MCF 10A (cell line): ENCODE measurements at regions not wholly inside any gene's neighbourhood (a gene's known extent, or its start where the extent isn't known, plus 50 kb on each side); places are given as distances from the start of the nearest gene placed in this dataset.

ENCODE experiments used
- BruUV-seq: library from RNA; stranded (reverse); fragments of 400-500 nt; replicated peaks from 2 replicates; lab custom pipeline; 2021; lab: Mats Ljungman, UMichigan
- CTCF ChIA-PET: fragments of 300-600 bp; sonication (Branson Sonifier 250); formaldehyde crosslinking; extraction: SDS; loops from one replicate; lab custom pipeline; 2021; ENCODE audit warnings: antibody characterized with exemption, inconsistent platforms; lab: Yijun Ruan, JAX
- POLR2A ChIA-PET: fragments of 300-600, 350-650 bp; sonication (Branson Sonifier 250); formaldehyde crosslinking; extraction: SDS; loops from one replicate; lab custom pipeline; 2020; ENCODE audit warnings: antibody characterized with exemption, inconsistent platforms; lab: Yijun Ruan, JAX
- DNase-seq: peaks from one replicate; pipeline ENCODE4 v3.0.0-alpha.2; 2018; ENCODE audit not compliant: unreplicated experiment
- H3K27ac Mint-ChIP-seq: one replicate; pipeline ENCODE4 v1.8.0; 2022; ENCODE audit warnings: mild to moderate bottlenecking, low read depth, mixed read lengths; ENCODE audit not compliant: unreplicated experiment
- H3K27me3 Mint-ChIP-seq: one replicate; pipeline ENCODE4 v1.8.0; 2022; ENCODE audit warnings: mixed read lengths; ENCODE audit not compliant: insufficient read depth, unreplicated experiment
- H3K36me3 Mint-ChIP-seq: one replicate; pipeline ENCODE4 v1.8.0; 2022; ENCODE audit warnings: mild to moderate bottlenecking, moderate library complexity, mixed read lengths; ENCODE audit not compliant: insufficient read depth, unreplicated experiment
- H3K4me1 Mint-ChIP-seq: one replicate; pipeline ENCODE4 v1.8.0; 2022; ENCODE audit warnings: mixed read lengths; ENCODE audit not compliant: insufficient read depth, unreplicated experiment
- H3K4me3 Mint-ChIP-seq: one replicate; pipeline ENCODE4 v1.8.0; 2022; ENCODE audit warnings: mild to moderate bottlenecking, moderate library complexity, mixed read lengths; ENCODE audit not compliant: unreplicated experiment
- H3K9me3 Mint-ChIP-seq: one replicate; pipeline ENCODE4 v1.8.0; 2022; ENCODE audit warnings: mixed read lengths; ENCODE audit not compliant: unreplicated experiment
- CTCF ChIP-seq: fragments of 200-600 bp; IDR thresholded peaks from one replicate; pipeline ENCODE4 v1.8.0; 2022; ENCODE audit warnings: antibody characterized with exemption, mild to moderate bottlenecking; ENCODE audit not compliant: unreplicated experiment
- intact Hi-C: fragments of 100-400 bp; cut with micrococcal nuclease; formaldehyde crosslinking; loops from 2 replicates; pipeline ENCODE4 v1.14.1; 2022

GRCh38 chr7:123279949-123280348 lies 80.2 kb upstream of the SLC13A1 start:
- Mint-ChIP-seq H3K27me3 (no peaks in the 10 kb centered on the region), H3K4me3 (no peak overlapping the region), H3K36me3 (no peaks in the 10 kb centered on the region), H3K4me1 (no peaks in the 10 kb centered on the region), H3K27ac (no peak overlapping the region), H3K9me3 (no peaks in the 10 kb centered on the region)
- POLR2A ChIA-PET: no interaction called here
- no peak for DNase-seq
- BruUV-seq: no TSS peak
- intact Hi-C loops: no loop called here
- no peak for TF ChIP-seq CTCF
- CTCF ChIA-PET: interaction anchor here (0.6 kb wide), 2 partner anchors 124 to 160 kb away, joined by 3 read pairs; no protein-coding TSS in a partner anchor

DNA sequence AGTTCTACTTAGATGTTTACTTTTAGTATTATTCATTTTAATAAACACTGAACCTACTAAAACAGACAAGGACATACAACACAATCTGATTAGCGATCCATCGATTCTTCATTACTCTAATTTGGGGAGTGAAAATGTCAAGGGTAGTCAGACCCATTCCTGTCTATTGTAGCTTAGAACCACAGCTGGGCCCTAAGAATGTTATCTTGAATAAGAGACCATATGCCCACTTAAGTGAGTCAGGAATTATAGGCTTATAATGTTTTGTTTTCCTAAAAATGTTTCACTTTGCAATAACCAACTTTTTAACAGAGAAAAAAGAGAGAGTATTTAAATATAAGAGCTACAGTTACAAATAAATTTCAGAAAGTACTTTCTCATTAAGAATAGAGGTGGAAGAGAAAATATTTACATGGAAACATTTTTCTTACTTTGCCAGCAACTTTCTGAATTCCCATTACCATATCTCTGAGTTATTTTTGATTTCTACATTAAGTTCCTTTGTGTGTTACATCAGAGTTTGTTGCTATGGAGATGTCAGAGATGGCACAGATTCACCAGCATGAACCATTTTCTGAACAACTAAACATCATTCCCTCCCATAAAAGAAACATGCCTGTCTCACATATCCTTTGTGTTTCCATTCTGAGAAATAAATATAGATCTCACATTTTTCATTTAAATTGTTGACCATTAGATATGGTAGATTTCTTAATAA lies 75.4 kb upstream of the SLC13A1 start:
- Mint-ChIP-seq H3K9me3 (no peaks in the 10 kb centered on the region), H3K36me3 (no peaks in the 10 kb centered on the region), H3K4me1 (peaks cover 7% of the 10 kb centered on the region), H3K4me3 (no peak overlapping the region), H3K27me3 (no peaks in the 10 kb centered on the region), H3K27ac (no peak overlapping the region)
- intact Hi-C loops: no loop called here
- CTCF ChIA-PET: interaction anchor here (0.6 kb wide), 1 partner anchor 180 kb away, joined by 3 read pairs; no protein-coding TSS in a partner anchor
- POLR2A ChIA-PET: no interaction called here
- TF ChIP-seq CTCF: no peak
- no peak for DNase-seq
- BruUV-seq: no TSS peak

DNA sequence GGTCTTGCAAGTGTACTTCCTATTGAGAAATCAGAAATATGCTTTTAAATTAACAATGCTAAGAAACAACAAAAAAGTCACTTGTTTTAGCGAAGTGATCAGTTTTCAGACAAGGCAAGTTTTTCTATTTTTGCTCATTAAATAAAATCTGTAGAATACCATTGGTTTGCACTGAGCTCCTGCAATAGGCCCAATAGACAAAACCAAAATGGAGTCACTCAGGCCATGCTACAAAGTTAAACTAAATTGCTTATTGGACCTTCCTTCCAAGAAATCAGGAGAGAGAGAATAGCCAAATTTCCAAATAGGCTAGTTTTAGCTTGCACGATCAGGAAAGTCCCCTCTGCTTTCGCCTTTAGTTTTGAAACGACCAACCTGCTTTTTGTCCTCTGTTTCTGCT lies 73.4 kb upstream of the SLC13A1 start:
- H3K9me3 Mint-ChIP-seq: no peaks in the 10 kb centered on the region
- POLR2A ChIA-PET: no interaction called here
- H3K27me3 Mint-ChIP-seq: no peaks in the 10 kb centered on the region
- no peak overlapping the region for H3K27ac Mint-ChIP-seq
- DNase-seq: no peak
- no TSS peak for BruUV-seq
- H3K4me1 Mint-ChIP-seq: peaks cover 7% of the 10 kb centered on the region
- H3K36me3 Mint-ChIP-seq: no peaks in the 10 kb centered on the region
- TF ChIP-seq CTCF: no peak
- no peak overlapping the region for H3K4me3 Mint-ChIP-seq
- intact Hi-C loops: no loop called here
- CTCF ChIA-PET: no interaction called here

DNA sequence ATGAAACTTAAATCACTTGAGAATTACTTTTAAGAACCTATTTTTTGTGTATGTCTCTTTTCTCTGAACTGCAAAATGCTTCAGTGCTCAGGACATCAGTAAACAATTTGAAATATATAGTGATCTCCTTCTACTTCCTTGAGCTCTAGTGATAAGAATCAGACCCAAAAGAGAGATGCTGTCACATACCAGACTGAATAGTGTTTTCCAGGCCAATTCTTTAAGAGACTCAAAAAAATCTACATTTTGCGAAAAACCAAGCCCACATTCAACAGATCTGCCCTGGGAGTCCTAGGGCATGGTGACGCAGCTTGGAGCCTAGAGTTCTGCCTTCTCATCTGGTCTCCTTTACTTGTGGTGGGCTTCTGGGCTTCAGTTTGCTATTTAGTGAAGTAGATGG lies 72.1 kb upstream of the SLC13A1 start:
- intact Hi-C loops: no loop called here
- DNase-seq: no peak
- Mint-ChIP-seq H3K4me1 (peaks cover 7% of the 10 kb centered on the region), H3K27me3 (no peaks in the 10 kb centered on the region), H3K4me3 (no peak overlapping the region), H3K36me3 (no peaks in the 10 kb centered on the region), H3K27ac (no peak overlapping the region), H3K9me3 (no peaks in the 10 kb centered on the region)
- no TSS peak for BruUV-seq
- CTCF ChIA-PET: interaction anchor here (0.5 kb wide), 1 partner anchor 244 kb away, joined by 3 read pairs; no protein-coding TSS in a partner anchor
- POLR2A ChIA-PET: interaction anchor here (0.7 kb wide), 1 partner anchor 10 kb away, joined by 3 read pairs; no protein-coding TSS in a partner anchor
- no peak for TF ChIP-seq CTCF
